Prostate gland (tissue), 2 donors: ENCODE measurements at regions not wholly inside any gene's neighbourhood (a gene's known extent, or its start where the extent isn't known, plus 50 kb on each side); places are given as distances from the start of the nearest gene placed in this dataset.

ENCODE experiments used
- DNase-seq: peaks from one replicate; pipeline ENCODE4 v3.0.0-alpha.2; 2019; ENCODE audit warnings: low spot score
- H3K27ac ChIP-seq, 2 donors: fragments of 200-600 bp; sonication (generic); 2 replicates each; pipeline ENCODE4 v1.5.1; 2017 to 2019
- H3K27me3 ChIP-seq: fragments of 200-600 bp; sonication (generic); replicated peaks from 2 replicates; pipeline ENCODE4 v1.5.1; 2019; ENCODE audit not compliant: insufficient read depth
- H3K36me3 ChIP-seq, 2 donors: fragments of 200-600 bp; sonication (generic); 1 replicate in 1 of 2; 2 replicates in 1 of 2; pipeline versions ENCODE4 v1.5.1 to v1.8.1; 2017 to 2019
- H3K4me1 ChIP-seq: fragments of 200-600 bp; sonication (generic); replicated peaks from 2 replicates; pipeline ENCODE4 v1.5.1; 2019
- H3K4me3 ChIP-seq, 2 donors: fragments of 200-600 bp; sonication (generic); 2 replicates each; pipeline ENCODE4 v1.5.1; 2017 to 2019
- H3K9me3 ChIP-seq: fragments of 200-600 bp; sonication (generic); 2 replicates; pipeline ENCODE4 v1.5.1; 2017
- POLR2A ChIP-seq: fragments of 450-650 bp; IDR thresholded peaks from one replicate; pipeline ENCODE4 v1.6.1; 2016; ENCODE audit warnings: antibody characterized with exemption, mild to moderate bottlenecking
- POLR2AphosphoS5 ChIP-seq: sonication (generic); formaldehyde crosslinking; IDR thresholded peaks from one replicate; pipeline ENCODE4 v1.6.1; 2017; ENCODE audit warnings: antibody characterized with exemption
- WGBS: methylation state at CpG from one replicate; pipeline ENCODE4 v1.1.5; 2018; 5-methylcytosine and 5-hydroxymethylcytosine counted together
- intact Hi-C: fragments of 100-400 bp; cut with DNase I; formaldehyde crosslinking; loops from one replicate; pipeline ENCODE4 v1.14.2; 2022
- TF ChIP-seq, protein P1 (sequence below), 4 experiments: fragments of 200-600 bp in 2 of 4; fragments of 450-650 bp in 2 of 4; sonication (generic) in 2 of 4; IDR thresholded peaks; 1 replicate in 3 of 4; 2 replicates in 1 of 4; pipeline ENCODE4 v1.5.1; 2016 to 2019; ENCODE audit warnings: antibody characterized with exemption in 4 of 4, mild to moderate bottlenecking in 2 of 4, moderate library complexity in 2 of 4

DNA sequence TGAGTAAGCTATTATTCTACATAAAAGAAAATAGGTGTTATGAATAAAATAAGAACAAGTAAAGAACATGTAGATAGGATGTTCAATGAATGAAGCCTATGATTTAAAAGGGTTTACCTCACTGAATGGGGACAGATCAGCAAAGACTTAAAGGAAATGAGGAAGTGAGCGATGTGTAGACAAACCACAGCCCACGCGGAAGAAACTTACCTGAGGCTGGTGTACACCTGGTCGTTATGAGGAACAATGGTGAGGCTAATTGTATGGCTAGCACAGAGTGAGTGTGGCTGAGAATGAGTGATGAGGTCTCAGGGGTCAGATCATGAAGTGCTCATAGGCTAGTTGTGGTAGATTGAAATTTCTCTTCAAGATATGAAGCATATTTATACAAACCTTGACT is 221.7 kb downstream of the ALG10B start:
- no peak for TF ChIP-seq POLR2A
- no peak for TF ChIP-seq POLR2AphosphoS5
- TF ChIP-seq, protein P1, sequence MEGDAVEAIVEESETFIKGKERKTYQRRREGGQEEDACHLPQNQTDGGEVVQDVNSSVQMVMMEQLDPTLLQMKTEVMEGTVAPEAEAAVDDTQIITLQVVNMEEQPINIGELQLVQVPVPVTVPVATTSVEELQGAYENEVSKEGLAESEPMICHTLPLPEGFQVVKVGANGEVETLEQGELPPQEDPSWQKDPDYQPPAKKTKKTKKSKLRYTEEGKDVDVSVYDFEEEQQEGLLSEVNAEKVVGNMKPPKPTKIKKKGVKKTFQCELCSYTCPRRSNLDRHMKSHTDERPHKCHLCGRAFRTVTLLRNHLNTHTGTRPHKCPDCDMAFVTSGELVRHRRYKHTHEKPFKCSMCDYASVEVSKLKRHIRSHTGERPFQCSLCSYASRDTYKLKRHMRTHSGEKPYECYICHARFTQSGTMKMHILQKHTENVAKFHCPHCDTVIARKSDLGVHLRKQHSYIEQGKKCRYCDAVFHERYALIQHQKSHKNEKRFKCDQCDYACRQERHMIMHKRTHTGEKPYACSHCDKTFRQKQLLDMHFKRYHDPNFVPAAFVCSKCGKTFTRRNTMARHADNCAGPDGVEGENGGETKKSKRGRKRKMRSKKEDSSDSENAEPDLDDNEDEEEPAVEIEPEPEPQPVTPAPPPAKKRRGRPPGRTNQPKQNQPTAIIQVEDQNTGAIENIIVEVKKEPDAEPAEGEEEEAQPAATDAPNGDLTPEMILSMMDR (IDR thresholded peaks at IDR 0.05): no peak
- DNase-seq: no peak
- H3K9me3 ChIP-seq: no peaks in the 10 kb centered on the region
- H3K27ac ChIP-seq: no peak overlapping the region
- H3K27me3 ChIP-seq: no peaks in the 10 kb centered on the region
- no peaks in the 10 kb centered on the region for H3K4me1 ChIP-seq
- no peaks in the 10 kb centered on the region for H3K36me3 ChIP-seq
- intact Hi-C loops: no loop called here
- 71% methylated on average over 4 of the region's 4 CpGs for WGBS
- H3K4me3 ChIP-seq: no peak overlapping the region

DNA sequence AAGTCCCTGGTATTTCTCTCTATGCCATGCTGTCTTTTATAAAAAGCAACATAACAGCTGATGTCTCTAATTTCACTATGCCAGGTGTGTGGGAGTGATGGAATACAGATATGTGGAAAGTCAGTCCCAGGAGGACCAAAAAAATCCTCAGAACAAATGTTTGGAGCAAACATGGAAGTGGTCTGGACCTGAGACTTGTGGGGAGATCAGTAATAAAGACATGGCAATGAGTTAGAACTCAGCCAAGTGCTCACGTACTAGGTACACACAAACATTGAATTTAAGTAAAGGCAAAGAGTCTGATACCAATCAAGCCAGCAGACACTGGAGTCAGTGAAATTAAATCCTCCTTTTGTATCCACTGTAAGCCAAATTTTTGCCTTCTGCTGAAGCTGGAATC is 223.6 kb downstream of the ALG10B start:
- WGBS: 24% methylated on average over 1 of the region's 1 CpG
- intact Hi-C loops: no loop called here
- Histone ChIP-seq H3K27me3 (no peaks in the 10 kb centered on the region), H3K4me1 (no peaks in the 10 kb centered on the region), H3K27ac (no peak overlapping the region), H3K4me3 (no peak overlapping the region), H3K36me3 (no peaks in the 10 kb centered on the region), H3K9me3 (no peaks in the 10 kb centered on the region)
- no peak for DNase-seq
- TF ChIP-seq POLR2AphosphoS5 (no peak), POLR2A (no peak)
- TF ChIP-seq, protein P1 (IDR thresholded peaks at IDR 0.05): no peak

DNA sequence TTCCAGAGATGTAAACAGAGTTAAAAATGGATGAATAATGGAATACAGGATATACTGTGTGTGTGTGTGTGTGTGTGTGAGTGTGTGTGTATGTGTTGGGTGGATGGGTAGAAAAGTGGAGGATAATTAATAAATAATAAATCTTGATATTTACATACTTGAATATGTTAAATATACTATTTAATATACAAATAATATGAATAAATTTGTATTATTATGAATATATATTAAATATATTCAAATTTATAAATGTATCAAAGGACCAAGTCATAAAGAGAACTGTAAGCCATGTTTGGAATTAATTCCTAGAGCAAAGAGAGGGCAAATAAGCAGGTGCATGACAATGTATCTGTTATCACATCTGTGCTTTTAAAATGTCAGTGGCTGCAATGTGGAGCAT is 225.3 kb downstream of the ALG10B start:
- Histone ChIP-seq H3K36me3 (no peaks in the 10 kb centered on the region), H3K27ac (no peak overlapping the region), H3K4me3 (no peak overlapping the region), H3K9me3 (no peaks in the 10 kb centered on the region), H3K4me1 (no peaks in the 10 kb centered on the region), H3K27me3 (no peaks in the 10 kb centered on the region)
- TF ChIP-seq POLR2AphosphoS5 (no peak), POLR2A (no peak)
- TF ChIP-seq, protein P1 (IDR thresholded peaks at IDR 0.05): no peak
- intact Hi-C loops: no loop called here
- no peak for DNase-seq

- no peaks in the 10 kb centered on the region for H3K9me3 ChIP-seq
- no peak overlapping the region for H3K27ac ChIP-seq
- no peaks in the 10 kb centered on the region for H3K4me1 ChIP-seq
- no peaks in the 10 kb centered on the region for H3K27me3 ChIP-seq
- DNase-seq: no peak
- H3K4me3 ChIP-seq: no peak overlapping the region
- TF ChIP-seq POLR2A: no peak
- no peak for TF ChIP-seq POLR2AphosphoS5
- TF ChIP-seq, protein P1 (IDR thresholded peaks at IDR 0.05): no peak
- intact Hi-C loops: no loop called here
- H3K36me3 ChIP-seq: no peaks in the 10 kb centered on the region
- 54% methylated on average over 1 of the region's 1 CpG for WGBS
Observed at GRCh38 chr12:38543151-38543550, 226.6 kb downstream of the ALG10B start.

GRCh38 chr12:38544330-38545066 is 227.9 kb downstream of the ALG10B start:
- DNase-seq: no peak
- no peaks in the 10 kb centered on the region for H3K9me3 ChIP-seq
- WGBS: 56% methylated on average over 5 of the region's 5 CpGs
- H3K4me3 ChIP-seq: no peak overlapping the region
- intact Hi-C loops: no loop called here
- H3K36me3 ChIP-seq: no peaks in the 10 kb centered on the region
- H3K27me3 ChIP-seq: no peaks in the 10 kb centered on the region
- H3K4me1 ChIP-seq: no peaks in the 10 kb centered on the region
- H3K27ac ChIP-seq: no peak overlapping the region
- no peak for TF ChIP-seq POLR2AphosphoS5
- TF ChIP-seq, protein P1 (IDR thresholded peaks at IDR 0.05): no peak
